CD4-positive, alpha-beta T cell (primary cell): ENCODE measurements at regions not wholly inside any gene's neighbourhood (a gene's known extent, or its start where the extent isn't known, plus 50 kb on each side); places are given as distances from the start of the nearest gene placed in this dataset.

ENCODE experiments used
- ATAC-seq: fragments of 200-7000 bp; cut with Tn5 transposase; one replicate; pipeline ENCODE4 v1.10.0; 2022; ENCODE audit warnings: mild to moderate bottlenecking; ENCODE audit not compliant: poor library complexity
- CTCF ChIA-PET: fragments of 350-600 bp; sonication (Branson Sonifier 250); formaldehyde crosslinking; loops from one replicate; lab custom pipeline; 2021; ENCODE audit warnings: antibody characterized with exemption, inconsistent platforms; lab: Charles Lee
- POLR2A ChIA-PET: fragments of 350-600 bp; sonication (Branson Sonifier 250); formaldehyde crosslinking; loops from one replicate; lab custom pipeline; 2021; ENCODE audit warnings: antibody characterized with exemption, inconsistent platforms; lab: Charles Lee
- DNase-seq, 14 experiments: peaks; one replicate each; pipeline ENCODE4 v3.0.0-alpha.2; 2013 to 2020; ENCODE audit warnings: mixed read lengths in 2 of 14
- H3K27ac ChIP-seq, 2 donors: one replicate each; pipeline versions ENCODE4 v1.5.1 to v1.7.0; 2013; ENCODE audit warnings: low read length in 2 of 2, low read depth in 1 of 2, mild to moderate bottlenecking in 1 of 2
- H3K27me3 ChIP-seq, 2 experiments: 1 replicate in 1 of 2; 2 replicates in 1 of 2; pipeline versions ENCODE4 v1.6.1 to v1.7.0; 2013; ENCODE audit warnings: low read length in 2 of 2, control low read depth in 1 of 2, mild to moderate bottlenecking in 1 of 2, moderate library complexity in 1 of 2; ENCODE audit not compliant: insufficient read depth in 2 of 2, control insufficient read depth in 1 of 2
- H3K36me3 ChIP-seq: one replicate; pipeline ENCODE4 v1.6.1; 2013; ENCODE audit warnings: low read length, control low read depth; ENCODE audit not compliant: insufficient read depth
- H3K4me1 ChIP-seq: one replicate; pipeline ENCODE4 v1.6.1; 2013; ENCODE audit warnings: low read length, control low read depth; ENCODE audit not compliant: insufficient read depth
- H3K4me3 ChIP-seq: one replicate; pipeline ENCODE4 v1.5.1; 2013; ENCODE audit warnings: mild to moderate bottlenecking, low read length, moderate library complexity
- H3K9me3 ChIP-seq, 2 experiments: 1 replicate in 1 of 2; 2 replicates in 1 of 2; pipeline versions ENCODE4 v1.6.1 to v1.7.0; 2013; ENCODE audit warnings: low read length in 2 of 2, mild to moderate bottlenecking in 2 of 2, control low read depth in 1 of 2, moderate library complexity in 1 of 2; ENCODE audit not compliant: control insufficient read depth in 1 of 2, insufficient read depth in 1 of 2
- H3K27ac Mint-ChIP-seq: one replicate; pipeline ENCODE4 v1.8.0; 2020; ENCODE audit warnings: mixed read lengths
- H3K27me3 Mint-ChIP-seq: one replicate; pipeline ENCODE4 v1.8.0; 2021; ENCODE audit warnings: mixed read lengths
- H3K36me3 Mint-ChIP-seq: one replicate; pipeline ENCODE4 v1.8.0; 2021; ENCODE audit warnings: low read depth, mixed read lengths
- H3K4me1 Mint-ChIP-seq: one replicate; pipeline ENCODE4 v1.8.0; 2021; ENCODE audit warnings: low read depth, mixed read lengths
- H3K4me3 Mint-ChIP-seq: one replicate; pipeline ENCODE4 v1.8.0; 2020; ENCODE audit warnings: mild to moderate bottlenecking, mixed read lengths
- H3K9me3 Mint-ChIP-seq: one replicate; pipeline ENCODE4 v1.8.0; 2020; ENCODE audit warnings: mixed read lengths
- CTCF ChIP-seq: fragments of 200-600 bp; IDR thresholded peaks from one replicate; pipeline ENCODE4 v1.8.0; 2022; ENCODE audit warnings: antibody characterized with exemption, mild to moderate bottlenecking
- intact Hi-C, 2 experiments: fragments of 100-400 bp; cut with DNase I in 1 of 2; cut with micrococcal nuclease in 1 of 2; formaldehyde crosslinking; loops; one replicate each; pipeline versions ENCODE4 v1.15.1 to v1.9.0; 2023 to 2025; cut with DNase I, micrococcal nuclease

DNA sequence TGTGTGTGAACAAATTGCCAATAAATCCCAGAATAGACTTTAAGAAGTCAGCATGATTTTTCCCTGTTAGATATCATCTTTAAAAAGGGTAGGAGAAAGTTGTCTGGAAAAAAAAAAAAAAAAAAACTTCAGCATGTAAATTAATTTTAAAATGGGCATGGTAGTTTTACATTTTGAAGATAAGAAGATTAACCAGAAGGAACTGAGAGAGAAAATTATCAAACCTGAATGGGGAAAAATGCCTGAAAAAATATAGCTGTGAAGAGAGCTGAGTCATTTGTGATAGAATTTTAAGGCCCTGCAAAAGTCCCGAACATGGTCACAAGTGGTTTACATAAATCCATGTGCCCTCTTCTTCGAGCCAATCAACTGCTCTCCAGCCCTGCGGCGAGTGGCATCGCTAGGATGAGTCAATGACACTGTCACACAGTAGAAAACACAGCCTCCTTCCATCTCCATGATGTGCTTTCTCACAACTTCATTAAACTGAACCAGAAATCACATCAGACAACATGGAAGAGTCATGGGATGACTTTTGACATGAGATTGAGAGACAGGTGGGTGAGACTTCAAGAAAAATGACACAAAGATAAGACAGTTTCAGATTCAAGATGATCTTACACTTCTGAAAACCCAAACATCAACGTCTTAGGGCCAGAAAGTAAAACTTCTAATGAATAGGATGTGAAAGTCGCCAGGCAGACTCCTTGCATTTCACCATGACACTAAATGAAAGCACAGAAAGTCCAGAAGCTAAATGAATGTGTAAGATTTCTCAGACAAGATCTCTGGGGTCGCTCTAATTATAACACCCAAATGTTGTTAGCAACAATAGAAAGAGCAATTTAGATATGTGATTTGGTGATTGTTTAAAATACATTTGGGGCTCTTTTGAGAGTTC lies 273.0 kb upstream of the ID2 start:
- ChIA-PET CTCF (interaction anchor here (0.7 kb wide), 1 partner anchor 836 kb away, joined by 3 read pairs; no protein-coding TSS in a partner anchor), POLR2A (no interaction called here)
- intact Hi-C loops = no loop called here

GRCh38 chr2:8409461-8410260 lies 272.2 kb upstream of the ID2 start:
- DNase-seq = no peak
- H3K27me3 ChIP-seq = no peaks in the 10 kb centered on the region
- peaks cover 11% of the 10 kb centered on the region for H3K4me1 Mint-ChIP-seq
- H3K4me1 ChIP-seq = peaks cover 4% of the 10 kb centered on the region
- CTCF ChIA-PET = interaction anchor here (0.6 kb wide), 1 partner anchor 35 kb away, joined by 3 read pairs; no protein-coding TSS in a partner anchor
- no peaks in the 10 kb centered on the region for H3K36me3 ChIP-seq
- H3K4me3 Mint-ChIP-seq = no peak overlapping the region
- no peak for TF ChIP-seq CTCF
- H3K4me3 ChIP-seq = no peak overlapping the region
- no peaks in the 10 kb centered on the region for H3K27me3 Mint-ChIP-seq
- intact Hi-C loops = no loop called here
- H3K27ac Mint-ChIP-seq = no peak overlapping the region
- no peaks in the 10 kb centered on the region for H3K9me3 Mint-ChIP-seq
- ATAC-seq = no peak
- H3K27ac ChIP-seq = no peak overlapping the region
- no peaks in the 10 kb centered on the region for H3K36me3 Mint-ChIP-seq
- no peaks in the 10 kb centered on the region for H3K9me3 ChIP-seq
- POLR2A ChIA-PET = no interaction called here

More for the DNA sequence above, 273.0 kb upstream of the ID2 start:
- Mint-ChIP-seq H3K9me3 (no peaks in the 10 kb centered on the region), H3K27ac (peak overlapping the region; percentile 54), H3K27me3 (no peaks in the 10 kb centered on the region), H3K4me3 (no peak overlapping the region), H3K4me1 (peaks cover 11% of the 10 kb centered on the region), H3K36me3 (no peaks in the 10 kb centered on the region)
- ATAC-seq (peak; percentile 60), DNase-seq (peak in 7 of 14 experiments; percentile 16 to 71 (median 40))
- H3K4me3 ChIP-seq = no peak overlapping the region
- H3K36me3 ChIP-seq = no peaks in the 10 kb centered on the region
- TF ChIP-seq CTCF = no peak
- H3K27me3 ChIP-seq = no peaks in the 10 kb centered on the region
- no peaks in the 10 kb centered on the region for H3K9me3 ChIP-seq
- peaks cover 4% of the 10 kb centered on the region for H3K4me1 ChIP-seq
- H3K27ac ChIP-seq = no peak overlapping the region

DNA sequence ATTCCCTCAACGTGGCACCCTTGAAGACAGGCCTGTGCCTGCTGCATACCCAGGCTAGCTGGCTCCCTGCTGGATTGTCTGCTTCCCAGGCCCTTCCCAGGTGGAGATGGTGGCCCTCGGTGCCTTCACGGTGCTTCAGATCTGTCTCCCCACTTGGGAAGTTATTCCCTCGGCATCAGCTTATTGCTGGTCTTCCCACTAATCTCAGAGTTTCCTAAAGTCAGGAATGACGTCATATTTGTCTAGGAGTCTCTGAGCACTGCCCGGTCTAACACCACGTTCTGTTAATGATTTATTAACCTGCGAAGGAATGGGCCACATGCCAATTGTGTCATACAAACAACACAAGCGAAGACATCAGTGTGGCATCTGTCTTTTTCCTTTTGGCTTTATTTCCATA lies 269.8 kb upstream of the ID2 start:
- Histone ChIP-seq H3K4me3 (no peak overlapping the region), H3K36me3 (no peaks in the 10 kb centered on the region), H3K27ac (no peak overlapping the region), H3K27me3 (no peaks in the 10 kb centered on the region), H3K4me1 (peaks cover 4% of the 10 kb centered on the region), H3K9me3 (no peaks in the 10 kb centered on the region)
- ChIA-PET POLR2A (no interaction called here), CTCF (no interaction called here)
- Mint-ChIP-seq H3K4me1 (peaks cover 11% of the 10 kb centered on the region), H3K36me3 (no peaks in the 10 kb centered on the region), H3K27me3 (no peaks in the 10 kb centered on the region), H3K9me3 (no peaks in the 10 kb centered on the region), H3K27ac (no peak overlapping the region), H3K4me3 (no peak overlapping the region)
- DNase-seq (no peak), ATAC-seq (no peak)
- intact Hi-C loops = no loop called here
- no peak for TF ChIP-seq CTCF
